ENCODE measurements at regions not wholly inside any gene's neighbourhood (a gene's known extent, or its start where the extent isn't known, plus 50 kb on each side); places are given as distances from the start of the nearest gene placed in this dataset.

DNA sequence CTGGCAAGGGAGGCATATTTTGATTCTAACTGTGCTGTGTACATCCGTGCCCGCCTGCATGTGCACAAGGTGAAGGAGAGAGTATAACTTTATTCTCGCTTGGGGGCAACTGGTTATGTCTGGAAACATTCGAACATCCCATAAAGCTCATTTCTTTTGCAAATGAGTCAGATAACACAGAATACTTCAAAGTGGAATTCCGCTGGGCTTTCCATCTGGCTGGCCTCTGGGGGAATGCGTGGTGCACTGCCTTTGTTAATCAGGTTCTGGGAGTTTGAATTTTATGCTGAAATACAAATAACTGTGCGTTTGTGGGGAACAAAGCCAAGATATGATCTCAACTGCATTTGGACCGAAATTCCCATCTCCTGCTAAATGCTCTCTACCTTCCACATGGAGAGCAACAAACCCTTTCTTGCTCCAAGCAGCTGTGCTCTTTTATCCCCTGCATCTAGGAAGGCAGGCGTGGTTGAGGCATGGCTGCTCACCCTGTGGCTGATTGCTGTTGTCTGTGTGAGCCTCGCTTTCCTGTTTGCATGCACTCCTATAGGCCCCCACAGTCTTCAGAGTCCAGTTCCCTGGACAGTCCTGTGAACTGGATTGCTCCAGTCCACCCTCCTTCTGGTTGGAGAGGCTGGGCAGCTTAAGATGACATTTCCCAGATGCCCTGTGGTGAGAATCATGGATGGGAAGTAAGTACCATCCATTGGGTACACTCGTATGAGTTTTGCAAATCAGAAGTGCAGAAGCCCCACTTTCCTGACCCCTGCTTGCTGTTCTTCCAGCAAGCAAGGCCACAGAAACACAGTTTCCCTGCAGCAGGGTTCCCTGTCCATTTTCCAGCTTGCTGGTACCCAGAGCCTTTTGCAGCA lies 82.9 kb upstream of the ALDH1B1 start:
- TF ChIP-seq, protein P1, sequence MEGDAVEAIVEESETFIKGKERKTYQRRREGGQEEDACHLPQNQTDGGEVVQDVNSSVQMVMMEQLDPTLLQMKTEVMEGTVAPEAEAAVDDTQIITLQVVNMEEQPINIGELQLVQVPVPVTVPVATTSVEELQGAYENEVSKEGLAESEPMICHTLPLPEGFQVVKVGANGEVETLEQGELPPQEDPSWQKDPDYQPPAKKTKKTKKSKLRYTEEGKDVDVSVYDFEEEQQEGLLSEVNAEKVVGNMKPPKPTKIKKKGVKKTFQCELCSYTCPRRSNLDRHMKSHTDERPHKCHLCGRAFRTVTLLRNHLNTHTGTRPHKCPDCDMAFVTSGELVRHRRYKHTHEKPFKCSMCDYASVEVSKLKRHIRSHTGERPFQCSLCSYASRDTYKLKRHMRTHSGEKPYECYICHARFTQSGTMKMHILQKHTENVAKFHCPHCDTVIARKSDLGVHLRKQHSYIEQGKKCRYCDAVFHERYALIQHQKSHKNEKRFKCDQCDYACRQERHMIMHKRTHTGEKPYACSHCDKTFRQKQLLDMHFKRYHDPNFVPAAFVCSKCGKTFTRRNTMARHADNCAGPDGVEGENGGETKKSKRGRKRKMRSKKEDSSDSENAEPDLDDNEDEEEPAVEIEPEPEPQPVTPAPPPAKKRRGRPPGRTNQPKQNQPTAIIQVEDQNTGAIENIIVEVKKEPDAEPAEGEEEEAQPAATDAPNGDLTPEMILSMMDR (IDR thresholded peaks at IDR 0.05), result no peak
- H3K4me1 Mint-ChIP-seq, result no peaks in the 10 kb centered on the region
- POLR2A ChIA-PET, result no interaction called here
- no peak overlapping the region for H3K4me3 Mint-ChIP-seq
- CTCF ChIA-PET, result no interaction called here
- peaks cover 4% of the 10 kb centered on the region for H3K27me3 Mint-ChIP-seq
- no peaks in the 10 kb centered on the region for H3K9me3 Mint-ChIP-seq
- intact Hi-C loops (cut with micrococcal nuclease), result no loop called here
- H3K27ac Mint-ChIP-seq, result no peak overlapping the region
- DNase-seq, result no peak
- ATAC-seq (ENCODE audit: low read depth), result no peak
- H3K36me3 Mint-ChIP-seq (ENCODE audit: low read depth), result no peaks in the 10 kb centered on the region

DNA sequence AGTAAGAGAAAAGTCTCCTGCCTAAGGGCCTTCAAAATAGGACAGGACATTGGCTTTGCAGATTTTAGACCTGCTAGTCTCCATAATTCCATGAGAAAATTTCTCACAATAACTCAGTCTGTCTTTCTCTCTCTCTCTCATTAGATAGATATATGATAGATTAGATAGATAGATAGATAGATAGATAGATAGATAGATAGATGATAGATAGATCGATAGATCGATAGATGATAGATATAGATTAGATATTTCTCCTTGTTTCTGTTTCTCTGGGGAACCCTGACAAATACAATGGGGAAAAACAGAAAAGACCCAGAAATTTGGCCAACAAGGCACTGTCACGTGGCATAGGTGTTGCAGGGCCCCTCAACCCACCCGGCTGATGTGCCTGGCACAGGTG lies 84.4 kb upstream of the ALDH1B1 start:
- ChIA-PET CTCF (no interaction called here), POLR2A (no interaction called here)
- Mint-ChIP-seq H3K27me3 (peaks cover 4% of the 10 kb centered on the region), H3K4me1 (no peaks in the 10 kb centered on the region), H3K4me3 (no peak overlapping the region), H3K36me3 (ENCODE audit: low read depth) (no peaks in the 10 kb centered on the region), H3K9me3 (no peaks in the 10 kb centered on the region), H3K27ac (no peak overlapping the region)
- intact Hi-C loops (cut with micrococcal nuclease), result no loop called here
- no peak for DNase-seq
- TF ChIP-seq, protein P1 (IDR thresholded peaks at IDR 0.05), result no peak
- ATAC-seq (ENCODE audit: low read depth), result no peak

DNA sequence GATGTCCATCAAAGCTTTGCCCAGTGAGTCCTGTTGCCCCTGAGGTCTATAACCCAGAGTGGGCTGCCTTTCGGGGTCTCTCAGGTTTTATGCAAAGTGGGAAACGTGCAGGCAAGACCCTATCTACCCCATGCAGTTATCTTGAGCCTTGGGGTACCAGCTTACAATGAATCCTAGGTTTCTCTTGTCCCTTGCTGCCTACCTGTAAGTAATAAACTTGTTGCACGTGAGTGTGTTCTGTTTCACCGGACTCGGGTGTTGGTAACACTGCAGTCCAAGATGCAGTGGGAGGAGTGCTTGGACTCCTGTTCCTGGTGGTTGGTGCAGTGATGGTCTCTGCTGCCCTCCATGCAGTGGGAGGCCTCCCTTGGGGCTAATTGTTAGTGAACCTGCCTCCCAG lies 85.6 kb upstream of the ALDH1B1 start:
- intact Hi-C loops (cut with micrococcal nuclease), result no loop called here
- Mint-ChIP-seq H3K4me1 (no peaks in the 10 kb centered on the region), H3K27me3 (no peaks in the 10 kb centered on the region), H3K9me3 (no peaks in the 10 kb centered on the region), H3K36me3 (ENCODE audit: low read depth) (no peaks in the 10 kb centered on the region), H3K27ac (no peak overlapping the region), H3K4me3 (no peak overlapping the region)
- TF ChIP-seq, protein P1 (IDR thresholded peaks at IDR 0.05), result no peak
- ChIA-PET POLR2A (no interaction called here), CTCF (no interaction called here)
- DNase-seq (no peak), ATAC-seq (ENCODE audit: low read depth) (no peak)

DNA sequence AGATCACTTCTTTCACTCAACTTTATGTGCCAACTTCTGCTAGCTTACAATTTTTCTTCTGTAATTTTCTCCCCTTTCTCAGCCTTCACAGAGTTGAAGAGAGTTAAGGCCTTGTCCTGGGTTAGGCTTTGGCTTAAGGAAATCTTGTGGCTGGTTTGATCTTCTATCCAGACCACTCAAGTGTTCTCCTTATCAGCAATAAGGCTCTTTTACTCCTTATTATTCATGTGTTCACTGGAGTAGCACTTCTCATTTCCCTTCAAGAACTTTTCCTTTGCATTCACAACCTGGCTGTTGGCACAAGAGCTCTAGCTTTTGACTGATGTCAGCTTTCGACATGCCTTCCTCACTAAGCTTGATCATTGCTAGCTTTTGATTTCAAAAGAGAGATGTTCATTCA lies 86.9 kb upstream of the ALDH1B1 start:
- CTCF ChIA-PET, result no interaction called here
- ATAC-seq (ENCODE audit: low read depth) (no peak), DNase-seq (no peak)
- H3K36me3 Mint-ChIP-seq (ENCODE audit: low read depth), result no peaks in the 10 kb centered on the region
- H3K4me3 Mint-ChIP-seq, result no peak overlapping the region
- POLR2A ChIA-PET, result no interaction called here
- no peaks in the 10 kb centered on the region for H3K9me3 Mint-ChIP-seq
- H3K4me1 Mint-ChIP-seq, result no peaks in the 10 kb centered on the region
- no peaks in the 10 kb centered on the region for H3K27me3 Mint-ChIP-seq
- intact Hi-C loops (cut with micrococcal nuclease), result no loop called here
- H3K27ac Mint-ChIP-seq, result no peak overlapping the region
- TF ChIP-seq, protein P1 (IDR thresholded peaks at IDR 0.05), result no peak

DNA sequence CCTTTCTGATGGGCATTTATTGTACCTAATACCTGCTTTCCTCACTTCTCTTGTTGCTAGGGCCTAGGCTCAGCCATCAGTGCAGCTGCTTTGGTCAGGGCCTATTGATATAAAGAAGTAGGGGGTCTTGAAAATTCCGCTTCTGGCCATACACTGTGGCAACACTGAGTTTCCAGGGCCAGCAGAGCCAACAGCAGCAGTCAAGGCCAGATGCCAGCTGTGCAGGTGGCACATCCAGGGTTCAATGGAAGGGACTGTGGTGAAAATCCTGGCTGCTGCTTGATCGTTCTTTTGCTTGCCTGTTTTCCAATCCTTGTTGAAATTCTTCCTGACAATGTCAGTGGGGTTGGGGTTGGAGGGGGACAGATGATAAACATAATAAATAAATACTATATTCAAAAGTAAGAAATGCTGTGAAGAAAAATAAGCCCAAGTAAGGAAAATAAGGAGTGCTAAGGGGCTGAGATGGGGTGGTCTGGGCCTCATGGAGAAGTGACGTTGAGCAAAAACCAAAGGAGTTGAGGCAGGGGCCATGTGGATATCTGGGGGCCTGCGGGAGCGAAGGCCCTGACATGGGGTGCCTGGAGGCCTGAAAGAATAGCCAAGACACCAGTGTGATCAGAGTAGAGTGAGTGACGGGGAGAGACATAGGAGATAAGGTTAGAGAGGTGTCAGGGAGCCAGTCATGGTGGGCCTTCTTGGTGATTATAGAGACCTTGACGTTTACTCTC lies 91.0 kb upstream of the ALDH1B1 start:
- ChIA-PET POLR2A (no interaction called here), CTCF (no interaction called here)
- DNase-seq (no peak), ATAC-seq (ENCODE audit: low read depth) (no peak)
- TF ChIP-seq, protein P1 (IDR thresholded peaks at IDR 0.05), result no peak
- Mint-ChIP-seq H3K27me3 (peaks cover 6% of the 10 kb centered on the region), H3K27ac (no peak overlapping the region), H3K9me3 (no peaks in the 10 kb centered on the region), H3K4me1 (no peaks in the 10 kb centered on the region), H3K4me3 (no peak overlapping the region), H3K36me3 (ENCODE audit: low read depth) (no peaks in the 10 kb centered on the region)
- intact Hi-C loops (cut with micrococcal nuclease), result no loop called here
